Natural killer cell treated with Interleukin-12 subunit alpha and Interleukin-12 subunit beta and Interleukin-15 and Interleukin-18, amount 100 ng/mL, for 72 hours (primary cell): ENCODE measurements at regions not wholly inside any gene's neighbourhood (a gene's known extent, or its start where the extent isn't known, plus 50 kb on each side); places are given as distances from the start of the nearest gene placed in this dataset.
"Not testable (repeated sequence)": the region's sequence is repeated elsewhere in the genome, so short reads cannot be mapped to it uniquely, and the experiment has no call there.

Source experiments
- ATAC-seq, 2 donors: fragments of 150-1000 bp; cut with Tn5 transposase in 1 of 2; sonication (Bioruptor Pico), chemical (Tn5 transposase) in 1 of 2; 2 replicates each; pipeline ENCODE4 v1.10.0; 2021
- DNase-seq: peaks from one replicate; pipeline ENCODE4 v3.0.0; 2022; ENCODE audit warnings: low spot score
- H3K27ac Mint-ChIP-seq, 2 donors: 1 replicate in 1 of 2; 2 replicates in 1 of 2; pipeline ENCODE4 v1.8.0; 2022; ENCODE audit warnings: mixed read lengths in 2 of 2, mild to moderate bottlenecking in 1 of 2, moderate library complexity in 1 of 2
- H3K27me3 Mint-ChIP-seq, 2 donors: 1 replicate in 1 of 2; 2 replicates in 1 of 2; pipeline ENCODE4 v1.8.0; 2022; ENCODE audit warnings: mixed read lengths in 2 of 2
- H3K36me3 Mint-ChIP-seq: one replicate; pipeline ENCODE4 v1.8.0; 2022; ENCODE audit warnings: mixed read lengths
- H3K4me1 Mint-ChIP-seq, 2 donors: 1 replicate in 1 of 2; 2 replicates in 1 of 2; pipeline ENCODE4 v1.8.0; 2022; ENCODE audit warnings: low read depth in 2 of 2, mixed read lengths in 2 of 2, mild to moderate bottlenecking in 1 of 2
- H3K4me3 Mint-ChIP-seq: one replicate; pipeline ENCODE4 v1.8.0; 2022; ENCODE audit warnings: mixed read lengths
- H3K9me3 Mint-ChIP-seq: 2 replicates; pipeline ENCODE4 v1.8.0; 2022; ENCODE audit warnings: mixed read lengths

GRCh38 chr4:86413426-86413825 lies 53.6 kb upstream of the MAPK10 start:
- H3K36me3 Mint-ChIP-seq, H3K4me1 Mint-ChIP-seq, ATAC-seq, H3K4me3 Mint-ChIP-seq, H3K27me3 Mint-ChIP-seq, H3K27ac Mint-ChIP-seq, DNase-seq: not testable (repeated sequence)
- peaks cover 21% of the 10 kb centered on the region for H3K9me3 Mint-ChIP-seq

- DNase-seq (no peak), ATAC-seq (no peak)
- H3K4me3 Mint-ChIP-seq, result no peak overlapping the region
- no peaks in the 10 kb centered on the region for H3K27me3 Mint-ChIP-seq
- H3K4me1 Mint-ChIP-seq, result no peaks in the 10 kb centered on the region
- no peak overlapping the region for H3K27ac Mint-ChIP-seq
- H3K36me3 Mint-ChIP-seq, result peaks cover 6% of the 10 kb centered on the region
- peaks cover 21% of the 10 kb centered on the region for H3K9me3 Mint-ChIP-seq
These were observed 54.8 kb upstream of the MAPK10 start for GRCh38 chr4:86414686-86415085.

GRCh38 chr4:86416081-86416480 lies 56.2 kb upstream of the MAPK10 start:
- Mint-ChIP-seq H3K9me3 (peaks cover 16% of the 10 kb centered on the region), H3K27ac (no peak overlapping the region), H3K4me1 (no peaks in the 10 kb centered on the region), H3K27me3 (no peaks in the 10 kb centered on the region), H3K36me3 (peaks cover 6% of the 10 kb centered on the region), H3K4me3 (no peak overlapping the region)
- no peak for ATAC-seq
- no peak for DNase-seq

- DNase-seq (no peak), ATAC-seq (no peak)
- Mint-ChIP-seq H3K4me1 (no peaks in the 10 kb centered on the region), H3K27me3 (no peaks in the 10 kb centered on the region), H3K27ac (no peak overlapping the region), H3K36me3 (no peaks in the 10 kb centered on the region), H3K4me3 (no peak overlapping the region), H3K9me3 (no peaks in the 10 kb centered on the region)
These were observed 61.6 kb upstream of the MAPK10 start for GRCh38 chr4:86421461-86421860.

GRCh38 chr4:86431543-86432116 lies 71.8 kb upstream of the MAPK10 start:
- H3K4me1 Mint-ChIP-seq, result no peaks in the 10 kb centered on the region
- H3K36me3 Mint-ChIP-seq, result no peaks in the 10 kb centered on the region
- peaks cover 10% of the 10 kb centered on the region for H3K9me3 Mint-ChIP-seq
- ATAC-seq (no peak), DNase-seq (no peak)
- H3K4me3 Mint-ChIP-seq, result no peak overlapping the region
- H3K27me3 Mint-ChIP-seq, result no peaks in the 10 kb centered on the region
- no peak overlapping the region for H3K27ac Mint-ChIP-seq

GRCh38 chr4:86432559-86433134 lies 72.8 kb upstream of the MAPK10 start:
- Mint-ChIP-seq H3K27ac (no peak overlapping the region), H3K9me3 (peaks cover 10% of the 10 kb centered on the region), H3K36me3 (no peaks in the 10 kb centered on the region), H3K4me1 (no peaks in the 10 kb centered on the region), H3K27me3 (no peaks in the 10 kb centered on the region), H3K4me3 (no peak overlapping the region)
- ATAC-seq, result no peak
- DNase-seq, result no peak

- Mint-ChIP-seq H3K4me3 (no peak overlapping the region), H3K27ac (no peak overlapping the region), H3K36me3 (peaks cover 5% of the 10 kb centered on the region), H3K4me1 (no peaks in the 10 kb centered on the region), H3K9me3 (peaks cover 5% of the 10 kb centered on the region), H3K27me3 (peaks cover 0 to 7% of the 10 kb centered on the region in 2 donors)
- no peak for ATAC-seq
- DNase-seq, result no peak
These were observed 79.4 kb upstream of the MAPK10 start for GRCh38 chr4:86439293-86439692.

GRCh38 chr4:86441175-86441936 lies 81.5 kb upstream of the MAPK10 start:
- no peaks in the 10 kb centered on the region for H3K4me1 Mint-ChIP-seq
- H3K4me3 Mint-ChIP-seq, result no peak overlapping the region
- ATAC-seq (no peak), DNase-seq (no peak)
- H3K9me3 Mint-ChIP-seq, result peaks cover 5% of the 10 kb centered on the region
- H3K36me3 Mint-ChIP-seq, result peaks cover 5% of the 10 kb centered on the region
- peaks cover 0 to 7% of the 10 kb centered on the region in 2 donors for H3K27me3 Mint-ChIP-seq
- H3K27ac Mint-ChIP-seq, result no peak overlapping the region

- H3K27ac Mint-ChIP-seq, result no peak overlapping the region
- H3K4me3 Mint-ChIP-seq, result no peak overlapping the region
- H3K4me1 Mint-ChIP-seq, result no peaks in the 10 kb centered on the region
- H3K36me3 Mint-ChIP-seq, result peaks cover 5% of the 10 kb centered on the region
- DNase-seq, result no peak
- H3K9me3 Mint-ChIP-seq, result peaks cover 5% of the 10 kb centered on the region
- peaks cover 0 to 7% of the 10 kb centered on the region in 2 donors for H3K27me3 Mint-ChIP-seq
- ATAC-seq, result no peak
These were observed 83.0 kb upstream of the MAPK10 start for GRCh38 chr4:86442881-86443280.

GRCh38 chr4:86443495-86443894 lies 83.6 kb upstream of the MAPK10 start:
- Mint-ChIP-seq H3K27ac (no peak overlapping the region), H3K4me1 (no peaks in the 10 kb centered on the region), H3K9me3 (peaks cover 5% of the 10 kb centered on the region), H3K27me3 (peaks cover 0 to 7% of the 10 kb centered on the region in 2 donors), H3K36me3 (peaks cover 5% of the 10 kb centered on the region), H3K4me3 (no peak overlapping the region)
- ATAC-seq (no peak), DNase-seq (no peak)

- no peak for DNase-seq
- no peak overlapping the region for H3K4me3 Mint-ChIP-seq
- H3K9me3 Mint-ChIP-seq, result peaks cover 5% of the 10 kb centered on the region
- ATAC-seq, result no peak
- peaks cover 4 to 14% of the 10 kb centered on the region in 2 donors for H3K27me3 Mint-ChIP-seq
- no peaks in the 10 kb centered on the region for H3K4me1 Mint-ChIP-seq
- H3K27ac Mint-ChIP-seq, result no peak overlapping the region
- peaks cover 5% of the 10 kb centered on the region for H3K36me3 Mint-ChIP-seq
These were observed 87.1 kb upstream of the MAPK10 start for GRCh38 chr4:86446996-86447395.

- ATAC-seq (no peak), DNase-seq (no peak)
- Mint-ChIP-seq H3K9me3 (no peaks in the 10 kb centered on the region), H3K4me3 (no peak overlapping the region), H3K27me3 (peaks cover 4 to 7% of the 10 kb centered on the region in 2 donors), H3K27ac (no peak overlapping the region), H3K36me3 (no peaks in the 10 kb centered on the region), H3K4me1 (no peaks in the 10 kb centered on the region)
These were observed 89.0 kb upstream of the MAPK10 start for GRCh38 chr4:86448871-86449270.

GRCh38 chr4:86449746-86450588 lies 90.1 kb upstream of the MAPK10 start:
- H3K4me3 Mint-ChIP-seq, result no peak overlapping the region
- no peak for DNase-seq
- ATAC-seq, result no peak
- no peaks in the 10 kb centered on the region for H3K4me1 Mint-ChIP-seq
- H3K9me3 Mint-ChIP-seq, result peaks cover 4% of the 10 kb centered on the region
- no peak overlapping the region for H3K27ac Mint-ChIP-seq
- peaks cover 4% of the 10 kb centered on the region for H3K36me3 Mint-ChIP-seq
- peaks cover 8 to 13% of the 10 kb centered on the region in 2 donors for H3K27me3 Mint-ChIP-seq

GRCh38 chr4:86450861-86451260 lies 91.0 kb upstream of the MAPK10 start:
- peaks cover 4% of the 10 kb centered on the region for H3K9me3 Mint-ChIP-seq
- no peak for ATAC-seq
- H3K4me3 Mint-ChIP-seq, result no peak overlapping the region
- peaks cover 4% of the 10 kb centered on the region for H3K36me3 Mint-ChIP-seq
- DNase-seq, result no peak
- no peaks in the 10 kb centered on the region for H3K4me1 Mint-ChIP-seq
- H3K27ac Mint-ChIP-seq, result no peak overlapping the region
- H3K27me3 Mint-ChIP-seq, result peaks cover 8 to 13% of the 10 kb centered on the region in 2 donors
